SK-N-SH treated with all-trans-retinoic acid at 6 μM for 48 hours (cell line): ENCODE measurements at regions not wholly inside any gene's neighbourhood (a gene's known extent, or its start where the extent isn't known, plus 50 kb on each side); places are given as distances from the start of the nearest gene placed in this dataset.
"Not testable (repeated sequence)": the region's sequence is repeated elsewhere in the genome, so short reads cannot be mapped to it uniquely, and the experiment has no call there.

Experiments
- ATAC-seq: fragments of 200-7000 bp; cut with Tn5 transposase; 3 replicates; pipeline ENCODE4 v1.9.1; 2020; ENCODE audit warnings: mild to moderate bottlenecking, moderate library complexity
- ARNTL ChIP-seq: fragments of 450-650 bp; formaldehyde crosslinking; IDR thresholded peaks from 2 replicates; pipeline ENCODE4 v1.5.0; 2020; ENCODE audit warnings: low read depth, mild to moderate bottlenecking, moderate library complexity, borderline replicate concordance
- BACH2 ChIP-seq: fragments of 250-450 bp; sonication (Bioruptor Pico); IDR thresholded peaks from 2 replicates; pipeline ENCODE4 v1.9.0; 2021; ENCODE audit warnings: mild to moderate bottlenecking, borderline replicate concordance
- CREB5 ChIP-seq: fragments of 250-450 bp; sonication (Bioruptor Pico); IDR thresholded peaks from 2 replicates; pipeline ENCODE4 v1.5.1; 2020; ENCODE audit warnings: low read depth, mild to moderate bottlenecking, moderate library complexity
- CSDC2 ChIP-seq: fragments of 250-450 bp; sonication (Bioruptor Pico); IDR thresholded peaks from 2 replicates; pipeline ENCODE4 v1.5.0; 2020; ENCODE audit warnings: mild to moderate bottlenecking, moderate library complexity
- CSRNP3 ChIP-seq: fragments of 250-450 bp; sonication (Bioruptor Pico); IDR thresholded peaks from 2 replicates; pipeline ENCODE4 v1.5.1; 2021; ENCODE audit warnings: mild to moderate bottlenecking, moderate library complexity
- ESRRG ChIP-seq: fragments of 250-450 bp; sonication (Bioruptor Pico); IDR thresholded peaks from 2 replicates; pipeline ENCODE4 v1.6.1; 2021; ENCODE audit warnings: mild to moderate bottlenecking
- ISL1 ChIP-seq: fragments of 250-450 bp; sonication (Bioruptor Pico); IDR thresholded peaks from 2 replicates; pipeline ENCODE4 v2.1.2; 2022; ENCODE audit warnings: mild to moderate bottlenecking, moderate library complexity
- OSR1 ChIP-seq: fragments of 250-450 bp; sonication (Bioruptor Pico); IDR thresholded peaks from 2 replicates; pipeline ENCODE4 v1.8.0; 2022; ENCODE audit warnings: moderate library complexity, mild to moderate bottlenecking, inconsistent platforms
- POU6F1 ChIP-seq: fragments of 250-450 bp; sonication (Bioruptor Pico); IDR thresholded peaks from 2 replicates; pipeline ENCODE4 v1.8.0; 2021; ENCODE audit warnings: low read depth, mild to moderate bottlenecking, moderate library complexity, borderline replicate concordance
- PPARA ChIP-seq: fragments of 250-450 bp; sonication (Bioruptor Pico); IDR thresholded peaks from 2 replicates; pipeline ENCODE4 v1.5.0; 2020; ENCODE audit warnings: mild to moderate bottlenecking, borderline replicate concordance
- SNAI2 ChIP-seq: fragments of 250-450 bp; sonication (Bioruptor Pico); IDR thresholded peaks from 2 replicates; pipeline ENCODE4 v1.5.0; 2020; ENCODE audit warnings: mild to moderate bottlenecking, moderate library complexity
- TCF4 ChIP-seq: fragments of 250-450 bp; sonication (Bioruptor Pico); IDR thresholded peaks from 2 replicates; pipeline ENCODE4 v1.8.0; 2021; ENCODE audit warnings: mild to moderate bottlenecking, moderate library complexity, borderline replicate concordance
- TOX ChIP-seq: fragments of 250-450 bp; sonication (Bioruptor Pico); IDR thresholded peaks from 2 replicates; pipeline ENCODE4 v1.8.0; 2021; ENCODE audit warnings: mild to moderate bottlenecking, moderate library complexity, borderline replicate concordance
- TSHZ2 ChIP-seq: fragments of 250-450 bp; sonication (Bioruptor Pico); IDR thresholded peaks from 2 replicates; pipeline ENCODE4 v1.5.0; 2020; ENCODE audit warnings: mild to moderate bottlenecking, moderate library complexity
- ZC3H10 ChIP-seq: fragments of 250-450 bp; sonication (Bioruptor Pico); IDR thresholded peaks from 2 replicates; pipeline ENCODE4 v1.5.1; 2021; ENCODE audit warnings: mild to moderate bottlenecking, moderate library complexity
- ZFP3 ChIP-seq: fragments of 250-450 bp; sonication (Bioruptor Pico); IDR thresholded peaks from 2 replicates; pipeline ENCODE4 v1.5.0; 2020; ENCODE audit warnings: mild to moderate bottlenecking, moderate library complexity
- ZNF565 ChIP-seq: fragments of 450-650 bp; formaldehyde crosslinking; conservative IDR thresholded peaks from 2 replicates; pipeline ENCODE4 v1.5.0; 2020; ENCODE audit warnings: low read depth, mild to moderate bottlenecking, moderate library complexity
- ZNF70 ChIP-seq: fragments of 450-650 bp; formaldehyde crosslinking; IDR thresholded peaks from 2 replicates; pipeline ENCODE4 v1.5.0; 2020; ENCODE audit warnings: mild to moderate bottlenecking, moderate library complexity
- ZNF8 ChIP-seq: fragments of 450-650 bp; formaldehyde crosslinking; IDR thresholded peaks from 2 replicates; pipeline ENCODE4 v1.5.0; 2020; ENCODE audit warnings: mild to moderate bottlenecking, moderate library complexity

GRCh38 chr15:59896663-59897074 lies 107.4 kb upstream of the FOXB1 start:
- ATAC-seq: no peak
- TF ChIP-seq BACH2 (CRISPR knock-in tag) (no peak), ZC3H10 (CRISPR knock-in tag) (no peak)

- ATAC-seq: no peak
- TF ChIP-seq TOX (CRISPR knock-in tag): no peak
- TF ChIP-seq, all 23 proteins: peak for 0
Measured at GRCh38 chr15:59894835-59895234, 109.3 kb upstream of the FOXB1 start.

GRCh38 chr15:59892985-59893384 lies 111.1 kb upstream of the FOXB1 start:
- TF ChIP-seq ZNF565 (CRISPR knock-in tag): no peak
- TF ChIP-seq TCF4 (CRISPR knock-in tag): no peak
- ATAC-seq: no peak

- ATAC-seq: not testable (repeated sequence)
Measured at GRCh38 chr15:59887870-59888269, 116.2 kb upstream of the FOXB1 start.

- no peak for TF ChIP-seq ZNF565 (CRISPR knock-in tag)
- TF ChIP-seq TOX (CRISPR knock-in tag): no peak
- no peak for TF ChIP-seq ARNTL (CRISPR knock-in tag)
- no peak for TF ChIP-seq CSDC2 (CRISPR knock-in tag)
- TF ChIP-seq ZNF70 (CRISPR knock-in tag): no peak
- TF ChIP-seq ZC3H10 (CRISPR knock-in tag): no peak
- TF ChIP-seq ZFP3 (CRISPR knock-in tag): no peak
- no peak for TF ChIP-seq ESRRG
- TF ChIP-seq POU6F1 (CRISPR knock-in tag): no peak
- no peak for TF ChIP-seq OSR1 (CRISPR knock-in tag)
- no peak for ATAC-seq
Measured at GRCh38 chr15:59887211-59887610, 116.9 kb upstream of the FOXB1 start.

- no peak for ATAC-seq
- no peak for TF ChIP-seq TSHZ2 (CRISPR knock-in tag)
- TF ChIP-seq ARNTL (CRISPR knock-in tag): no peak
- no peak for TF ChIP-seq SNAI2
- TF ChIP-seq ZNF8 (CRISPR knock-in tag): no peak
- no peak for TF ChIP-seq PPARA (CRISPR knock-in tag)
Measured at GRCh38 chr15:59886441-59886840, 117.7 kb upstream of the FOXB1 start.

- TF ChIP-seq CREB5 (CRISPR knock-in tag): no peak
- no peak for TF ChIP-seq CSRNP3 (CRISPR knock-in tag)
- TF ChIP-seq ZNF70 (CRISPR knock-in tag): no peak
- no peak for TF ChIP-seq PPARA (CRISPR knock-in tag)
- TF ChIP-seq TSHZ2 (CRISPR knock-in tag): no peak
- TF ChIP-seq ISL1: no peak
- TF ChIP-seq ESRRG: no peak
- no peak for TF ChIP-seq CSDC2 (CRISPR knock-in tag)
- TF ChIP-seq TOX (CRISPR knock-in tag): no peak
- ATAC-seq: no peak
Measured at GRCh38 chr15:59885832-59886231, 118.3 kb upstream of the FOXB1 start.
